ENCODE measurements at regions not wholly inside any gene's neighbourhood (a gene's known extent, or its start where the extent isn't known, plus 50 kb on each side); places are given as distances from the start of the nearest gene placed in this dataset.

GRCh38 chr3:89867286-89867685 is 759.9 kb downstream of the EPHA3 start:
- DNase-seq (ENCODE audit: low read depth, low spot score): no peak
- TF ChIP-seq, protein P1, sequence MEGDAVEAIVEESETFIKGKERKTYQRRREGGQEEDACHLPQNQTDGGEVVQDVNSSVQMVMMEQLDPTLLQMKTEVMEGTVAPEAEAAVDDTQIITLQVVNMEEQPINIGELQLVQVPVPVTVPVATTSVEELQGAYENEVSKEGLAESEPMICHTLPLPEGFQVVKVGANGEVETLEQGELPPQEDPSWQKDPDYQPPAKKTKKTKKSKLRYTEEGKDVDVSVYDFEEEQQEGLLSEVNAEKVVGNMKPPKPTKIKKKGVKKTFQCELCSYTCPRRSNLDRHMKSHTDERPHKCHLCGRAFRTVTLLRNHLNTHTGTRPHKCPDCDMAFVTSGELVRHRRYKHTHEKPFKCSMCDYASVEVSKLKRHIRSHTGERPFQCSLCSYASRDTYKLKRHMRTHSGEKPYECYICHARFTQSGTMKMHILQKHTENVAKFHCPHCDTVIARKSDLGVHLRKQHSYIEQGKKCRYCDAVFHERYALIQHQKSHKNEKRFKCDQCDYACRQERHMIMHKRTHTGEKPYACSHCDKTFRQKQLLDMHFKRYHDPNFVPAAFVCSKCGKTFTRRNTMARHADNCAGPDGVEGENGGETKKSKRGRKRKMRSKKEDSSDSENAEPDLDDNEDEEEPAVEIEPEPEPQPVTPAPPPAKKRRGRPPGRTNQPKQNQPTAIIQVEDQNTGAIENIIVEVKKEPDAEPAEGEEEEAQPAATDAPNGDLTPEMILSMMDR (IDR thresholded peaks at IDR 0.05; ENCODE audit: low read depth, low read length): no peak
- H3K27me3 ChIP-seq (ENCODE audit: control insufficient read depth, insufficient read depth, low read length): no peaks in the 10 kb centered on the region
- H3K4me3 ChIP-seq (ENCODE audit: low read depth, low read length): no peak overlapping the region
- CTCF ChIA-PET: no interaction called here
- POLR2A ChIA-PET: no interaction called here
- H3K9me3 ChIP-seq (ENCODE audit: control insufficient read depth, insufficient read depth, low read length): no peaks in the 10 kb centered on the region
- no peak overlapping the region for H3K27ac ChIP-seq (ENCODE audit: low read depth, low read length)

DNA sequence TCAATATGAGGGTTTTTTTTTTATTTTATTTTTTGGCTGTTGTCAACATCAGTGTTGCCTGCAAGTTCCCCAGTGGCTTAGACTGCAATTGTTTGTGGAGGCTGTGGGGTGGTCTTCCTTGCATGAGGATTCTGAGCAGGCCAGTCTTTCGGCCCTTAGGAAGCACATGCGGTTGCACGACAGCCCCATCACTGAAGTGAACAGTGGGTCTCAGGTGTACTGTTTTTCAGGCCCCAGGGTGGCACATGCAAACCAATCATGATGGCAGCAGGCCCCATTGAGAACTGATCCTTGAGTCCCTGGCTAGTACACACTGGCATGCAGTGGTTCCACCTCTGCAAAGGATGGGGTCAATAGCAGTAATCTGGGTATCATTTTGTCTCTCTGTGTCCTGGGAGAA is 768.7 kb downstream of the EPHA3 start:
- POLR2A ChIA-PET: no interaction called here
- TF ChIP-seq, protein P1 (IDR thresholded peaks at IDR 0.05; ENCODE audit: low read depth, low read length): no peak

GRCh38 chr3:89877230-89877629 is 769.8 kb downstream of the EPHA3 start:
- ChIA-PET POLR2A (no interaction called here), CTCF (no interaction called here)
- H3K27me3 ChIP-seq (ENCODE audit: control insufficient read depth, insufficient read depth, low read length): no peaks in the 10 kb centered on the region
- DNase-seq (ENCODE audit: low read depth, low spot score): no peak
- TF ChIP-seq, protein P1 (IDR thresholded peaks at IDR 0.05; ENCODE audit: low read depth, low read length): no peak
- no peak overlapping the region for H3K4me3 ChIP-seq (ENCODE audit: low read depth, low read length)
- H3K27ac ChIP-seq (ENCODE audit: low read depth, low read length): no peak overlapping the region
- peaks cover 9% of the 10 kb centered on the region for H3K9me3 ChIP-seq (ENCODE audit: control insufficient read depth, insufficient read depth, low read length)

More for the DNA sequence above, 768.7 kb downstream of the EPHA3 start:
- CTCF ChIA-PET: no interaction called here
- peaks cover 9% of the 10 kb centered on the region for H3K9me3 ChIP-seq (ENCODE audit: control insufficient read depth, insufficient read depth, low read length)
- H3K4me3 ChIP-seq (ENCODE audit: low read depth, low read length): no peak overlapping the region
- no peaks in the 10 kb centered on the region for H3K27me3 ChIP-seq (ENCODE audit: control insufficient read depth, insufficient read depth, low read length)
- no peak for DNase-seq (ENCODE audit: low read depth, low spot score)
- no peak overlapping the region for H3K27ac ChIP-seq (ENCODE audit: low read depth, low read length)

DNA sequence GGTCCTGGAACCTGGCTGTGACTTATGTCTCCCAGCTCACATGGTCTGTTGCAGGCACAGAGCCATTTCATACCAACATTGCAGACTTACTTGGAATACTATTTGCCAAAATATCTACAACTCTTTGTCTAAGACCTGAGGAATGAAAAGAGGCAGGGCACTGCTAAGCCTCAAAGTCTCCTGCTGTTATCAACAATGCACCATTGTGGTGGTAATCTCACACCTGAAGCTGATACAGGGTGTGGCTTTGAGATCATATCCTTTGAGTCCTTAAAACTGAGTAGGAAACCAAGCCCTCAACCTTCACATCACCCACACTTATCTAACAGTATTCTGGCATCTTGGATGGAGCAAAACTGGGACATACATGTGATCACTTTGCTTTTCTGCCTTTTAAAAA is 782.0 kb downstream of the EPHA3 start:
- H3K4me3 ChIP-seq (ENCODE audit: low read depth, low read length): no peak overlapping the region
- no peak overlapping the region for H3K27ac ChIP-seq (ENCODE audit: low read depth, low read length)
- POLR2A ChIA-PET: no interaction called here
- no peaks in the 10 kb centered on the region for H3K27me3 ChIP-seq (ENCODE audit: control insufficient read depth, insufficient read depth, low read length)
- CTCF ChIA-PET: no interaction called here
- DNase-seq (ENCODE audit: low read depth, low spot score): no peak
- TF ChIP-seq, protein P1 (IDR thresholded peaks at IDR 0.05; ENCODE audit: low read depth, low read length): no peak
- H3K9me3 ChIP-seq (ENCODE audit: control insufficient read depth, insufficient read depth, low read length): no peaks in the 10 kb centered on the region

- TF ChIP-seq, protein P1 (IDR thresholded peaks at IDR 0.05; ENCODE audit: low read depth, low read length): no peak
- ChIA-PET CTCF (no interaction called here), POLR2A (no interaction called here)
- Histone ChIP-seq H3K9me3 (ENCODE audit: control insufficient read depth, insufficient read depth, low read length) (no peaks in the 10 kb centered on the region), H3K4me3 (ENCODE audit: low read depth, low read length) (no peak overlapping the region), H3K27me3 (ENCODE audit: control insufficient read depth, insufficient read depth, low read length) (no peaks in the 10 kb centered on the region), H3K27ac (ENCODE audit: low read depth, low read length) (no peak overlapping the region)
- DNase-seq (ENCODE audit: low read depth, low spot score): no peak
Measured at GRCh38 chr3:89908711-89909213, 801.3 kb downstream of the EPHA3 start.
